NT2/D1 (cell line): ENCODE measurements at regions not wholly inside any gene's neighbourhood (a gene's known extent, or its start where the extent isn't known, plus 50 kb on each side); places are given as distances from the start of the nearest gene placed in this dataset.

Experiments used
- SUZ12 ChIP-seq: IDR thresholded peaks from 2 replicates; pipeline ENCODE4 v1.6.1; 2011; ENCODE audit not compliant: insufficient read length, insufficient read depth; ENCODE audit errors: extremely low read depth
- YY1 ChIP-seq: IDR thresholded peaks from 2 replicates; pipeline ENCODE4 v1.6.1; 2011; ENCODE audit not compliant: insufficient read length, insufficient read depth

DNA sequence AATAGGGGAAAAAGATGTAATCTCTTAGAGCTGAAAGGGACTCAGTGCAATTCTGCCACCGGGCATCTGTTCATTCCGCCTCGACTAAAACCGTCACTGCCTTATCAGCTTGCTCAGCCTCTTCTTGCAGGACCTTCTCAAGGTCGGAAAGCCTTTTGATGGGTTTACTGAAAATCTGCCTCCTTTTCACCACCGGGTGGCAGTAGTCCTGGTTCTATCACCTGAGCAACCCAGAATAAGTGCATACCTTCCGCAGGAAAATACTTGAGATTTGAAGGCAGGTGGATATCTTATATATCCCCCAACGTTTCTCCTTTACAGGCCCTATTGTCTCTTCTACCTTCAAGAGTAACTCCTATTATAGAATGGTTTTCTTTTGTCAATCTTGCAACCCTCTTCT is 103.4 kb upstream of the PAK3 start:
- TF ChIP-seq SUZ12 (no peak), YY1 (no peak)
